ENCODE measurements at regions not wholly inside any gene's neighbourhood (a gene's known extent, or its start where the extent isn't known, plus 50 kb on each side); places are given as distances from the start of the nearest gene placed in this dataset.

DNA sequence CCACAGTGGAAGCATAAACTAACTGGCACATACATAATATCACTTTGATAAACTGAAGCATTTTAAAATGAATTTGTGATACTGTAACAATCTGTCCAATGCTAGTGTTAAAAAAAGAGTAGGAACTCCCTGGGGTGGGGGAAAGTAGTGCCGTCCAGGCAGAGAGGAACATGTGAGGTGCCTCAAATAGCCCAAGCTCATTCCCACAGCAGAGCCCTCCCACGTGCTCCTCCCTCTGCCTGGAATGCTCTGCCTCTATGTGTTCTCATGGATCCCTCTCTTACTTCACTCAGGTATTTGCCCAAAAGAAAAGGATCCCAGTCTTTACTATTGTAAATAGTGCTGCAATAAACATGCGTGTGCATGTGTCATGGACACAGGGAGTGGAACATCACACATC is 188.1 kb downstream of the NHLRC3 start:
- Mint-ChIP-seq H3K4me1 (ENCODE audit: low read depth) (no peaks in the 10 kb centered on the region), H3K36me3 (ENCODE audit: low read depth) (no peaks in the 10 kb centered on the region), H3K9me3 (peaks cover 6% of the 10 kb centered on the region), H3K27me3 (peaks cover 14% of the 10 kb centered on the region), H3K27ac (no peak overlapping the region), H3K4me3 (no peak overlapping the region)
- no peak overlapping the region for H3K4me3 ChIP-seq (ENCODE audit: low read length)
- no peaks in the 10 kb centered on the region for H3K27me3 ChIP-seq (ENCODE audit: control insufficient read depth in 1 of 2, insufficient read depth in 2 of 2, low read length in 2 of 2)
- no peak for TF ChIP-seq CTCF (IDR thresholded peaks at IDR 0.05)
- intact Hi-C loops (cut with DNase I, micrococcal nuclease) = no loop called here
- no peaks in the 10 kb centered on the region for H3K9me3 ChIP-seq (ENCODE audit: control insufficient read depth in 1 of 2, insufficient read depth in 1 of 2, low read length in 2 of 2)
- no peaks in the 10 kb centered on the region for H3K4me1 ChIP-seq (ENCODE audit: insufficient read depth, low read length)
- POLR2A ChIA-PET = no interaction called here
- DNase-seq = no peak
- ATAC-seq (ENCODE audit: poor library complexity) = no peak
- CTCF ChIA-PET = no interaction called here
- H3K27ac ChIP-seq (ENCODE audit: low read depth in 1 of 2, low read length in 2 of 2) = no peak overlapping the region
- H3K36me3 ChIP-seq (ENCODE audit: insufficient read depth, low read length) = no peaks in the 10 kb centered on the region

GRCh38 chr13:39232401-39232980 is 194.2 kb downstream of the NHLRC3 start:
- no peaks in the 10 kb centered on the region for H3K36me3 ChIP-seq (ENCODE audit: insufficient read depth, low read length)
- no peaks in the 10 kb centered on the region for H3K9me3 Mint-ChIP-seq
- H3K27me3 ChIP-seq (ENCODE audit: control insufficient read depth in 1 of 2, insufficient read depth in 2 of 2, low read length in 2 of 2) = no peaks in the 10 kb centered on the region
- H3K27ac Mint-ChIP-seq = no peak overlapping the region
- intact Hi-C loops (cut with DNase I, micrococcal nuclease) = no loop called here
- no peak overlapping the region for H3K4me3 ChIP-seq (ENCODE audit: low read length)
- no peaks in the 10 kb centered on the region for H3K4me1 Mint-ChIP-seq (ENCODE audit: low read depth)
- ChIA-PET POLR2A (no interaction called here), CTCF (no interaction called here)
- H3K27me3 Mint-ChIP-seq = peaks cover 15% of the 10 kb centered on the region
- no peaks in the 10 kb centered on the region for H3K4me1 ChIP-seq (ENCODE audit: insufficient read depth, low read length)
- H3K4me3 Mint-ChIP-seq = no peak overlapping the region
- H3K36me3 Mint-ChIP-seq (ENCODE audit: low read depth) = no peaks in the 10 kb centered on the region
- TF ChIP-seq CTCF (IDR thresholded peaks at IDR 0.05) = no peak
- DNase-seq = no peak
- no peak for ATAC-seq (ENCODE audit: poor library complexity)
- no peaks in the 10 kb centered on the region for H3K9me3 ChIP-seq (ENCODE audit: control insufficient read depth in 1 of 2, insufficient read depth in 1 of 2, low read length in 2 of 2)
- H3K27ac ChIP-seq (ENCODE audit: low read depth in 1 of 2, low read length in 2 of 2) = no peak overlapping the region

DNA sequence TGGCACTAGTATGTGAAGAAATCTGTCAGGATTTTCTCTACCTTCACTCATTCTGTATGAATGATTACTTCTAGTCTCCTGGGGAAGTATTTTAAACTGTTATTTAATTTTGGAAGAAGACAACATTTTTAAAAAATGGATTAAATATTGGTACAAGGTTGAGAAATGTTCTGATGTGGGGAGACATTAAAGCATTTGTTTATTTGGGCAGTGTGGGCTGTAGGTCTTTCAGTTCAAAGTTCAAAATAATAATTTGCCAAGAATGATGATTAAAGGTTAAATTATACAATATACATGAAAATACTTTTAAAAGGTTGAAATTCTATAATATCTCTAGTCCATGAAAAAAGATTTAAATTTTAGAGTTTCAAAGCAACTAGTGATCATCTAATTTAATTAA is 194.7 kb downstream of the NHLRC3 start:
- CTCF ChIA-PET = no interaction called here
- DNase-seq = no peak
- Mint-ChIP-seq H3K27me3 (peaks cover 18% of the 10 kb centered on the region), H3K9me3 (no peaks in the 10 kb centered on the region), H3K27ac (no peak overlapping the region), H3K4me1 (ENCODE audit: low read depth) (no peaks in the 10 kb centered on the region), H3K4me3 (no peak overlapping the region), H3K36me3 (ENCODE audit: low read depth) (no peaks in the 10 kb centered on the region)
- no peaks in the 10 kb centered on the region for H3K27me3 ChIP-seq (ENCODE audit: control insufficient read depth in 1 of 2, insufficient read depth in 2 of 2, low read length in 2 of 2)
- no peaks in the 10 kb centered on the region for H3K36me3 ChIP-seq (ENCODE audit: insufficient read depth, low read length)
- TF ChIP-seq CTCF (IDR thresholded peaks at IDR 0.05) = no peak
- no peak for ATAC-seq (ENCODE audit: poor library complexity)
- H3K4me3 ChIP-seq (ENCODE audit: low read length) = no peak overlapping the region
- H3K4me1 ChIP-seq (ENCODE audit: insufficient read depth, low read length) = no peaks in the 10 kb centered on the region
- no peak overlapping the region for H3K27ac ChIP-seq (ENCODE audit: low read depth in 1 of 2, low read length in 2 of 2)
- H3K9me3 ChIP-seq (ENCODE audit: control insufficient read depth in 1 of 2, insufficient read depth in 1 of 2, low read length in 2 of 2) = no peaks in the 10 kb centered on the region
- POLR2A ChIA-PET = no interaction called here
- intact Hi-C loops (cut with DNase I, micrococcal nuclease) = no loop called here
